ENCODE measurements at regions not wholly inside any gene's neighbourhood (a gene's known extent, or its start where the extent isn't known, plus 50 kb on each side); places are given as distances from the start of the nearest gene placed in this dataset.

- TF ChIP-seq EZH2phosphoT487 (IDR thresholded peaks at IDR 0.05; ENCODE audit: low read depth, severe bottlenecking, unreplicated experiment), result no peak
- TF ChIP-seq, protein P1, sequence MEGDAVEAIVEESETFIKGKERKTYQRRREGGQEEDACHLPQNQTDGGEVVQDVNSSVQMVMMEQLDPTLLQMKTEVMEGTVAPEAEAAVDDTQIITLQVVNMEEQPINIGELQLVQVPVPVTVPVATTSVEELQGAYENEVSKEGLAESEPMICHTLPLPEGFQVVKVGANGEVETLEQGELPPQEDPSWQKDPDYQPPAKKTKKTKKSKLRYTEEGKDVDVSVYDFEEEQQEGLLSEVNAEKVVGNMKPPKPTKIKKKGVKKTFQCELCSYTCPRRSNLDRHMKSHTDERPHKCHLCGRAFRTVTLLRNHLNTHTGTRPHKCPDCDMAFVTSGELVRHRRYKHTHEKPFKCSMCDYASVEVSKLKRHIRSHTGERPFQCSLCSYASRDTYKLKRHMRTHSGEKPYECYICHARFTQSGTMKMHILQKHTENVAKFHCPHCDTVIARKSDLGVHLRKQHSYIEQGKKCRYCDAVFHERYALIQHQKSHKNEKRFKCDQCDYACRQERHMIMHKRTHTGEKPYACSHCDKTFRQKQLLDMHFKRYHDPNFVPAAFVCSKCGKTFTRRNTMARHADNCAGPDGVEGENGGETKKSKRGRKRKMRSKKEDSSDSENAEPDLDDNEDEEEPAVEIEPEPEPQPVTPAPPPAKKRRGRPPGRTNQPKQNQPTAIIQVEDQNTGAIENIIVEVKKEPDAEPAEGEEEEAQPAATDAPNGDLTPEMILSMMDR (IDR thresholded peaks at IDR 0.05; ENCODE audit: poor library complexity), result no peak
- no peak for TF ChIP-seq EZH2 (IDR thresholded peaks at IDR 0.05; ENCODE audit: borderline replicate concordance)
Measured at GRCh38 chr18:73961804-73962203, 185.8 kb downstream of the FBXO15 start.

All from hepatocyte (in vitro differentiated cells).